ENCODE measurements at regions not wholly inside any gene's neighbourhood (a gene's known extent, or its start where the extent isn't known, plus 50 kb on each side); places are given as distances from the start of the nearest gene placed in this dataset.

DNA sequence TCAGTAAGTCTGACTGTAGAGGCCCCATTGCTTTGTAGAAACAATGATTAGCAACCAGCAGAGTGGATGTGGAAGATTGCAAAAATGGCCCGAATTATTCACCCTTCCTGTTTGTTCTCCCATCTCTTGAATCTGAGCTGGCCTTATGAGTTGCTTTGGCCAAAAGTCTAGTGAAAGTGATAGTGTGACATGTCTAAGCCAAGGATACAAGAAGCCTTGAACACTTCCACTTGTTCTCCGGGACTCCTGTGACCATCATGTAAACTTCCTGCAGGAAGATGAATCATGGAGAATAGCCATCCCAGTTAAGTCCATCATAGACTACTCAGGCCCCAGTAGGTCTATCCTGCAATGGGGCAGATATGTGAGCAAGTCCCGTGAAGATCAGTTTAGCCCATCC lies 252.0 kb upstream of the JAG1 start:
- no peak for DNase-seq

DNA sequence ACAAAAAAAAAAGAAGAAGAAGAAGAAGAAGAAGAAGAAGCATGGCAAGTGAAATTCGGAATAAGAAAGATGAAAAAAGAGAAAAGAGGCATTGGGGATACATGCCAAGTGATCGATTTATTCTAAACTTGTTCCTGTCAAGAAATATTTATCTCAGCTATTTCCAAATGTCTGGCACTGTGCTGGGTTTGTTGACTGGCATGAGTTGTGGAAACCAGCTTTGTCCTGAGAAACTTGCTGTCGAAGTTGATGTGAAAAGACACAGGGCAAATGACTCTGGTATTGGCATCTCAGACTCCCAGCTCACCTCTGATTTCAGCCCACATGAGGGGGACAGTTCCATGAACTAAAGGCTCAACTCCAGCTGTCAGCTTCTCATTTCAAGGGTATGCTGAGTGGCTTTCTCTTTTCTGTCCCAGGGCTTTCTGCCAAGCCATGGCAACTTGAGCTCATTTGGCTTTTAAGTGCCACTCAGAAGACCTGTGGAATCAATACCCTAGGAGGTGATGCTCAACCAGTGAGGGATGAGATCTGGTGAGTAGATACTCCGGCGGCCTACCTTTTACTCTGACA lies 253.3 kb upstream of the JAG1 start:
- peak in 1 of 2 experiments; percentile 14 for DNase-seq

DNA sequence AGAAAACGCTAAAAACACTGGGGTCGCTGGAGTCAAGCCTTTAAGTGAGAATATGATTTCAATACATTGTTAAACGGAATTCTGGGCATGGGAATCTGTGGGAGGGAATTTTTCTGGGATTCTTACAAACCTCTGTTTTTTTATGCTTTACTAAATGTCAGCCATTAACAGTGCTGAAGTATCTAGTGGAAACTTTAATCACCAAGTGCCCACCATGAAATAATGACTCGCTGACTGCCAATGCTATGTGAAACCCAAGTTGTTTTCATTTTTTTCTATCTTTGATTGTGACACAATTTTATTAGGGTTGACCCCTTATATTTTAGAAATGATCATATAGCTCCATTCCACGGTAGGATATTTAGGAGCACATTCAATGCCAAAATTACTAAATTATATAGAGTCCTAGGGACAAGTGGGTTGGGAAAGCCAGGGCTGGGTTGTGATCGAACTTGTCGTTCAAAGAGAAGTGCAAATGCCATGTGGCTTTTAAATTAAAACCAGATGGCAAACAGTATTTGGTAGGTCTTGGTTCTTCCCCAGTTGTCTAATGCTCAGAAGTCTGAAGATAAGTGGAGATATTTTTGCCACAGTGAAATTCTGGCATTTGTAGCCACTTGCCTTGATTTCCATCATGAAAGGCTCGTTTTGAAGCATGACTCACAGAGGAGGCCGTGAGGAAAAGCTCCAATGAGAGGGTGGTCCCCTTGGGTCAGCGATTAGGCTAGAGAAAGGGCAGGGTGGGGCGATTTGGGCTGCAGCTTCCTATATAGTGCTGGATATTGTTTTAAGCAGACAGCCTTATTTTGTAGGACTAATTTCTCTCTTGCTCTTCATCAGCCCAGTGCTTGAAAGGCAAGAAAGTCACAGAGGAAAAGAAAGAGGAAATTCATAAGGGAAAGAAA lies 254.4 kb upstream of the JAG1 start:
- no peak for DNase-seq

DNA sequence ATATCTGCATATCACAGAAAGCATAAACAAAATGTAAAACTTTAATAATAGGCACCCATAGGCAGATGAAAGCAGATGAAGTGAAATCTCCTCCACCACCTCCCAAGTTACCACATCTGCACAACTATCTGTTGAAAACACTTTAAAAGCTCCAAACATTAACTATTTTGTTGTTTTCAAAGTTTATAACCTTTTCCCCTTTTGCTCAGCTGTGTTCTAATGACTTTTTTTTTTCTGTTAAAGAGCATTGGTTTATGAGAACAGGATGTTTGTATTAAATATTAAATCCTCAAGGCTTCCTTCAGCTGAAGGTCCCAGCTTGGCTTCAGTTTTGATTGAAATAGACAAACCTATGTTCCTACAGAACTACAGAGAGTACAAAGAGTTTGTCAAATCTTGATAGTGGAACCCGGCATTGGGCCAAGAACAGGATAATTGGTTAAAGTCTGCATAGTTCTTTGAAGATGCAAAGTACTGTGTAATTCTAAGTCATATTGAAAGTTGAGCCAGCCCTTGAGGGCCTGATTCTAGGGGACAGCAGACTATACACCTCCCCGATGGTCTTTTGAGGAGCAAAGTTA lies 255.1 kb upstream of the JAG1 start:
- no peak for DNase-seq

DNA sequence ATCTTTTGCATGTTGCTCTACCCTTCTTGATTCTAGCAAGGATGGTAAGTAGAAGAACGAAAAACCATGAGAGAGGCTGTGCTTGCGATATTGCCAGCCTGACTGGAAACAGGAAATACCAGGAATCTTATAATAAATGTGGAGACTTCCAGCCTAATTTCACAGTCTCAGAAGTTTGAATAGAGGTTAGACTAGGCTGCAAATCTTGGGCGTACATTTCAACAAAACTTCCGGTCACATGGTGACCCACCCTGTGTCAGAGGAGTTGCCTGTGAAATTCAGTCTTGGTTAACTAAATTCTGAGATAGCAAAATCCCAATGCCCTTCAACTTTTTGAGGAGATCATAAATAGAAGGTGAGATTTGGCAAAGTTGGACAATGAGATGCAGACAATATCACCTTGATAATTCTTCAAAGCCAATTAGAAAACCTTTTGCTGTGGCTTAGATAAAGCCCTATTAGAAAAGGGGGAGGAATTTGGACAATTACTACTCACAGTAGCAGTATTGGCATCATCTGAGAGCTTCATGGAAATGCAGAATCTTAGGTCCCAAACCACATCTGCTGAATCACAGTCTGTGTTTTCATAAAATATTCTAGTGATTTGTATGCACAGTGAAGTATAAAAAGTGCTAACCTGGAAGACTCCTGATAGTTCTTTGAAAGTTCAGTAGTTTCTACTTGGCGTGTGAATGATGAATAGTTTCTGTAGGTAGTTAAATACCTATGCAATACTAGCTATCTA lies 262.0 kb upstream of the JAG1 start:
- no peak for DNase-seq

DNA sequence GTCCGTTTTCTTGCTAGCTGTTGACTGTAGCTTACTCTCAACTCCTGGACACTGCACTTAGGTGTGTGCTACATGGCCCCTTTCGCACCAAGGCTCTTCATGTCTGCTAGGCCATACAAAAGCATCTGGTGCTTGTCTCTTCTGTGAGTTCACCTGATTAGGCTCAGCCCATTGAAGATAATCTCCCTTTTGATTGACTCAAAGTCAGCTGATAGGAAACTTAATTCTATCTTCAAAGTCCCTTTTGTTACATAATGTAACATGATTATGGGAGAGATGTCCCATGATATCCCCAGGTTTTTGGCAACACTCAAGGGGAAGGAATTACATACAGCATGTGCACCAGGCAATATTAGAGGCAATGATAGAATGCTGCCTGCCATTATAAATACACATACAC lies 263.0 kb upstream of the JAG1 start:
- no peak for DNase-seq

DNA sequence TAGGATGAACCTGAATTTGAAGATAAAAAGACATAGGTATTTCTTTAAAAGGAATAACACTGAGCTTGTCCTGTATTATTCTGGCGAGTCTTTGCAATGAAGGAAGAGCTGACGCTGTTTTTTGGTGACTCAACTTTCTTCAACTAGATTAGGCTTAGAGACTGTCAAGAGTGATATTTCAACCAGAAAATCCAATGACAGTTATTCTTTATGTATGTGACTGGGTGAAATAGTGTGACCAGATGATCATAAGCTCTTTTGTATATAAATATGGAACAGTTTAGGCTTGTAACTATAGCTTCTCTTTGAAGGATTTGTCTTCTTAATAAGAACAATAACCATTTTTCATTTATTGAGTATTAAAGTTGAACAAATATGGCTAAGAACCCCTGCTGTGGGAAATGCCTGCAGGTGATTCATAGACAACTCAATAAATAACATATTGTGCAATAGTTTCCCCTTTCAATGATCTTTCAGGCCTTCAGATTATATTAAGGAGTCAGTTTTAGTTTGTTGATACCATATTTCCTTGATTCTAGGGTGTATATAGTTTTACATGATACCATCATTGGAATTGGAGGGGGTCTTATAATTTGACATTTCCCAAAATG lies 265.6 kb upstream of the JAG1 start:
- DNase-seq, result no peak

DNA sequence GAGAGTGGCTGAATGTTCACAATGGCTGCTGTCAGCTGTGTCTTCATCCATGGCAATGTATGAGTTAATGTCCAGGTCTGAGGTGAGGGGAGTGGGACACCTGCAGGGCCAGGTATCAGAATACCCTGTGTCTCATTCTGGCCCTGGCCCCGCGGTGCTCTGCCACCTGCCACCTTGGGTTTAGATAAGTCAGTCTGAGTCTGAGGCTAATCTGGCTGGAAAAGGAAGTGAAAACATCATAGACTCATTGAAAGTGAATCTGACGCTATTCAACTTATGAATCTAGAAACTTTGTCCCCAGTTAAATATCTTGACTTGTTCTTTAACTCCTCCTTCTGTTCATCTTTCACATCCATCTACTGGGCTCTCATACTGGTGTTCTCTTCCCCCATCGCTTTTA lies 267.1 kb upstream of the JAG1 start:
- DNase-seq, result no peak

DNA sequence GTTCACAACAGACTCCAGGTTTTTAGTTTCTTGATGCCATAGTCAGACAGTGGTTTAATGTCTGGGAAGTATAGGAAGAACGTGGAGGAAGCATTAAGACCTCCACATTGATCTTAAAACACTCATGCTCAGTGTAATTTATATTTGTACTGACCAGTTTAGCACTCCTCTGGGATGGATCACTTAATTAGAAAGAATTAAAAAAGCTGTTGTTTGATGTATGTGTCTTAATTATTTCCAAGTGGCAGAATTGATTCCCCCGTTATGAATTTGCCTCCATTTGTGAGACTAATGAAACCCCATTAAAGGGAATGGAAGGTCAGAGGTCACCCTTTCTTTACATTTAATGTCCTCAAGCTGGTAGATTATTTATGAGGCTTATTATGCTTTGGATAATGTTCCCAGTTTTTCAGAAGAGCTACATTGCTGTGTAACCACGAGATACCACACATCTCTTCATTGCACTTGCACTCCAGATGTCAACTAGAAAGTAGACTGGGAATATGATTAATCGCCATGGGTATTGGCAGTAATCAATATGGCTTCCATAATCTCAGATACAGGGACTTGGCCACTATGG lies 270.0 kb upstream of the JAG1 start:
- DNase-seq, result no peak

DNA sequence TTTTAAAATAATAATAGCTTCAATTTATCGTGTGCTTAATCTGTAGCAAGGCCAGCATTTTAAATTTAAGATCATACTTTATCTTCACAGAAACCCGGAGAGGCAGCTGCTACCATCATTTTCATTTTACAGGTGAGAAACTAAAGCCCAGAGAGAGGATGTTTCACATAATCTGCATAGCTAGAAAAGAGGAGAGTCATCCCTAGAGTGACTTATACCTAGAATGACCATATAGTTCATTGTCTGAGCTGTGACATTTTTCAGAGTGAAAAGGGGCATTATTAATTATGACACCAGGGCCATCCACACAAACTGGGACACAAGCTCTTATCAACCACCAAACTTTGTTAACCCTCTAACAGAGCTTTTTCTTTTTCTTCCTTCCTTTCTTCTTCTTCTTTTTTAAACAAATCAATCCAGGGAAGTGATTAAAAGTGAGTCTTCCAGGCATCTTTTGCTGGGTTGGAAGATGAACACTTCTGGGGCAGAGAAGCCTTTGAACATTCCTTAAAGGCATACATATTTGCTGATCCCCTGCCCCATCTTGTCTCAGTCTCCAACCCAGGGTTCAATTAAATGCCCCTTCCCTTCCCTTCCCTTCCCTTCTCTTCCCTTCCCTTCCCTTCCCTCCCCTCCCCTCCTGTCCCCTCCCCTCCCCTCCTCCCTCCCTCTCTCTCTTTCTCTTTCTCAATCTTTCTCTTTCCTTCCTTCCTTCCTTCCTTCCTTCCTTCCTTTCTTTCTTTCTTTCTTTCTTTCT lies 272.5 kb upstream of the JAG1 start:
- no peak for DNase-seq

DNA sequence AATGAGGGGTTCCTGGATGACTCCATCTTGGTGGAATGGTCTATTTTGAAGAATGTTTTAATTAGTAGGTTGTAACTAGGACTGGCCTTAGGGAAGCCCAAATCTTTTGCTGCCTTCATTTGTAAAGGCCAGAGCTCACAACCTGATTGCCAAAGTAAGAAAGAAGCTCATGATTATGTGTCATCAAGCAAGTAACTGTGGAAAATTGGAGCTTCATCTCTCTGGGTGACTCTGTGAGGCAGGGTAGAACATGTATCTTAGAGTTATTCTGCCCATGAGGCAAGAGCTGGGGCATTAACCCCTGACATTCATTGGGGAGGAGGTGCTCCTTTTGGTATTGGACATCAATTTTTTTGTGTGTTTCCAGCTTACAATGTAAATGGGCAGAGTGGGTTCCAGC lies 273.9 kb upstream of the JAG1 start:
- DNase-seq, result no peak

DNA sequence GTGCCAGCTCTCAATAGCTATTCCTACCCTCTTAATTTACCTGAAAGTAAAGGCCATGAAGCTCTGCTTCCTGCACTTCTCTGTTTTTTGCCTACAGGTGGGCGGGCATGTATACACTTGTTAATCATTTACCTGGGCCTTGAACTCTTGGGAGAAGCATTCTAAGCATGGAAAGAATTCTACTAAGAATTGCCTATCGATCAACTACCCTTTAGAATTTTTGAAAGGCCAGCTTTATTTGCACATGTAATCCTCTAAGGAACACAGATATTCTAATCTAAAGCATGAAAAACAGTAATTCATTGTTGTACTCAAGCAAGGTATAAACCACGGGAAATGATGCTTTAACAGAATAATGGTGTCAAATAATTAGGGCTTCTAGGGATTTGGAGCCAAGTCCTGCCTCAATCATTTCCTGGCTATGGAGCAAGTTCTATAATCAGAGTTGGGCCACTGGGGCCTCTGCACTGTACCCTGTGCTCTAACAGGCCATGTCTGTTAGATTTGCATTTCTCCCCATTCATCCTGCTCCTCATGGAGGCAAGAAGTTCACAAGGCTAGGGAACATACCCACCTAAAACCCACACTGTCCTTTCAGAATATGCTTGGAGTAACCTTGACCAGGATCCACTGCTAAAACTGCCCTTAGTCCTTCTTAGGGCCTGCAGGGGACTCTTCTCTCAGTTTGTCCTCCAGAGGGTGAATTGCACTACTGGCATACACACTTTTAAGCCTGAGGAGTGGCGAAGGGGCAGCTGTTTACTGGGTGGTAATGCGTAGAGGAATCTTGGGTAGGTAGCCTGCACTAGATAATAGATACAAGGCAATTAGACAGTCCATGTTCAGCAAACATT lies 276.4 kb upstream of the JAG1 start:
- no peak for DNase-seq

DNA sequence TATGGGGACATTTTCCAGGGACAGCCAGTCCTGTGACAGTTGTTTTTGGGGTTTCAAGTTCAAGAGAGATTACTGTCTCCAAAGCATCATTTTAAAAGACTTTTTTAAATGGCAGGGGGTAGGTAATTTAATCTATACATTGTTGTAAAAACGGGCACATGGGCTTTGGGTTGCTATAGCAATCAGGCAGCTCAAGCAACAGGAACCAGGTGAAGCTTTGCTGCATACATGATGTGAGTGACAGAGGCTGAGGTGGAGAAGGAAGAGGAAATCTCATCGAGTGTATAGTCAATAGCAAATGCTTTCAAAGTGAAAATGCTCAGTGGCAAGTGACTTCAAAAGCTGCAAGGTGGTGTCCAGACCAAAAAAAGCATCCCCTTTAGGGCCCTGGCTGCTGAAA lies 277.4 kb upstream of the JAG1 start:
- no peak for DNase-seq

DNA sequence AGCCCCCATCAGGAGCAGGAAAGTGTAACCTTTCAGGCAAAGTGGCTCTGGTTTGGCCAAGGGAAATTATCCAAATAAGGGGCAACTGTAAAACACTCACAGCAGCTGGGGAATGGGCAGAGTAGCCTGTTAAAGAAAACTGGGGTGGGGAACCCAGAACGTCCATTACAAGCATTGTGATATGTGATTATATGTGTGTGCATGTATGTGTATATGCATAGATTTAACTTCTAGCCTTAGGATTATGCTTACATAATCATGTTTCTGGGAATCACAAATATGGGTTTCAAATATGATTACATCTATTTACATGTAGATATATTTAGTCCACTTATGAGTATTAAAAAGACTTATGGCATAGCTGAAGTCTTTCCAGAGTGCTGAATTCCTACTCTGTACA lies 278.1 kb upstream of the JAG1 start:
- DNase-seq, result no peak

DNA sequence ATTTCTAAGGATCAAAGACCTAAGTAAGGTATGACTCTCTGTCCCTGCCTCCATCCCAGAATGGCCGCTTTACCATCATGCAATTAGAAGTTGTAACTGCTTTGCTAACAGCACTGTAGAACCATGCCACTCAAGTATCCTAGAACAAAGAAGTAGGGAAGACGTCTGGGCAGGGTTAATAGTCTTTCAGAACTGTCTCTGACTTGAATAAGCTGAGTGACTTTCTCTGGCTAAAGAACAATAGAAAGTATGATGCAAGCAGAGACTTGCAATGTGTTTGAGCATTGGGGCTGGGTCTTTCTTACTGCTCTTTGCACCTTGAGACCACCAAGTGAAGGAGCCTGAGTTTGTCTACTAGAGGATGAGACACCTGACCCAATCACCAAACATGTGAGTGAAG lies 279.6 kb upstream of the JAG1 start:
- DNase-seq, result no peak

DNA sequence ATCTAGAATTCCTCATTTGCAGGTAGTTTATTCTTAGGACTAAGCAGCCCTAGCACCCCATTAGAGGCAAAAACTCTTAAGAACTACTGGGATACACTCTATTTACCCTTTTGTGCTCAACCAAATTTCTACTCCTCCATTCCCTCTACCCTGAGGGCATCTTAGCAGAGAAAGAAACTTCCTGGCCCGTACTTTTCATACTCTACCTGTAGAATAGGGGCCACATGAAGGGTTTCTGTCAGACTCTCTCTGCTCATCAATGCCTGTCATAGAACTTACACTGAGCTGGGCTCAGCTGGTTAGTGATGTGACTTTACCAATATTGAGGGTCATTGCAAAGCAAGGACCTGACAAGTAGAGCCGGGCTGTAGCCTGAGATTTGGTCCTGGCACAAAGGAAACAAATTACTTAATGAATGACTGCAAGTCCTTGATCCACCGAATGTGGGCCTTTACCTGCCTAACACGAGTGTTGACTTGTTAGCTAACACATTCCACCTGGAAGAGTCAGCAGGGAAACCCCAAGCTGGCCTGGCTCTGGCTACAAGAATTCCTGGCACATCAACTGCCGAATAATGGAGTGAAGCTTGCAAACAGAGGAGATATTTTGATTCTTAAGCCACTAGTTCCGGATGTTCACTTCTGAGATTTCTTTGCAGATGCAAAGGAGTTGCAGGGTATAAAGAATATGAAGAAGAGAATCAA lies 280.5 kb upstream of the JAG1 start:
- no peak for DNase-seq

DNA sequence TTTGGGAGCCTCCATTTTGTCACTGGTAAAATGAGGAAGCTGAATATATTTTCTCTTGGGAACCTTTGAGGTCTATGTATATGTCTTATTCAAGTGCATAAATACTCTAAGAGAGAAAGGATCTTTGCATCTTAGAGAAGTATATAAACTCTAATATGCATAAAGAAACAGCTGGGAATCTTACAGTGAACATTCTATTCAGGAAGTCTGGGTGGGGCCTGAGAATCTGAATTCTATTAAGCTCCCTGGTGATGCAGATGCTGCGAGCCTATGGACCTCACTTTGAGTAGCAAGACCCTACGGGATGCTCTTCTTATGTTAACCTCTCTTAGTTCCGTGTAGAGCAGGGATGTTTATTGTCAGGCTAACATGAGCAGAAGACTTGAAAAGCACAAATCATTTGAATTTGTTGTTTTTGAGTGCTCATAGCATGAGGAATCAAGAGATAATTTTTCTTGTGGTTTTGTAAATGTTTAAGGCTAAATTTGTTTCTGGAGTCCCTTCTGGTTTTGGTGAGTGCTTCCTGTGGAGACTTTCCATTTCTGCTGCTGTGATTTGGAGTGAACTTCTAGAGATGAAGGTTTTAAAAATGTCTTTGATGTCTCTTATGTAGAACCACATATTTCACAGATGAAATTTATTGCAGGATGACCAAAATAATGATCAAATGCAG lies 281.2 kb upstream of the JAG1 start:
- no peak for DNase-seq

DNA sequence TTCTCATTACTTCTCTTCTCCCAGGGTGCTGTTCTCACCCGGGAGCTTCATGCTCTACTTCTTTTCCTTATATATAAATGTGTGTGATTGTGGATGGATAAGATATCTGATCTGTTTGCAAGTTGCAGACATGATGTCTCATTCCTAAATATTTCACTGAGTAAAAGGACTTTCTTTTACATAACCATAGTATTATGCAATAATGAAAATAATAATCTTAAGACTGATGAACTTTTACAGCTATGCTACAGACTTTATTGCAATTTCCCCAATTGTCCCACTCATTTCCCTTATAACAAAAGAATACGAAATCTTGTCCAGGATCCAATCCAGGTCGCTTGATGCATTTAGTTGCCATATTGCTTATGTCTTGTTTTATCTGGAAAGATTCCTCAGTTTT lies 284.5 kb upstream of the JAG1 start:
- no peak for DNase-seq

DNA sequence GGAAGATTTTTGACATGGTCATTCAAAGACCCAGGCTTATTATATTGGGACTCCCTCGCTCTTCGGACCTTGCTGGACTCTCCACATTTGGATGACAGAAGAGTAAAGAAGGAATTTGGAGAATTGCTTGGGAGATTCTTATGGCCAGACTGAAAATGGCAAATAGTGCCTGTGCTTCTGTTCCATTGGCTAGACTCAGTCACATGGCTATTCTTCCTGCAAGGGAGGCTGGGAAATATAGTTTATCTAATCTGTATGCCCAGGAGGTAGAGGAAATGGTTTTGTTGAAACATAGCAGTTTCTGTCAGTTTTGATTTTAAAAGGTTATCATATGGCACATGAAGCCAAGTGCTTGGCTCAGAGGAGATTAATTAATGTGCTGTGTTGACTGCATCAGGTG lies 286.6 kb upstream of the JAG1 start:
- no peak for DNase-seq
